IMR-90 (cell line): ENCODE measurements at regions not wholly inside any gene's neighbourhood (a gene's known extent, or its start where the extent isn't known, plus 50 kb on each side); places are given as distances from the start of the nearest gene placed in this dataset.

Source experiments
- BHLHE40 ChIP-seq: fragments of 150-350 bp; IDR thresholded peaks from 2 replicates; pipeline ENCODE4 v1.6.1; 2016; ENCODE audit warnings: mild to moderate bottlenecking, low read depth, low read length
- MAFK ChIP-seq: IDR thresholded peaks from 2 replicates; pipeline ENCODE4 v1.6.1; 2012; ENCODE audit warnings: low read depth, low read length, improper control_type of control experiment
- MAZ ChIP-seq: IDR thresholded peaks from 2 replicates; pipeline ENCODE4 v1.6.1; 2012; ENCODE audit warnings: low read depth, mild to moderate bottlenecking, low read length, improper control_type of control experiment, moderate library complexity, borderline replicate concordance
- NFE2L2 ChIP-seq: fragments of 150-350 bp; IDR thresholded peaks from 2 replicates; pipeline ENCODE4 v1.6.1; 2016; ENCODE audit warnings: low read depth, mild to moderate bottlenecking, low read length
- POLR2A ChIP-seq: IDR thresholded peaks from 2 replicates; pipeline ENCODE4 v1.6.1; 2012; ENCODE audit warnings: mild to moderate bottlenecking, low read depth, low read length
- RAD21 ChIP-seq: IDR thresholded peaks from 2 replicates; pipeline ENCODE4 v1.6.1; 2012; ENCODE audit warnings: low read length, improper control_type of control experiment
- RCOR1 ChIP-seq: IDR thresholded peaks from 2 replicates; pipeline ENCODE4 v1.6.1; 2012; ENCODE audit warnings: mild to moderate bottlenecking, low read length, improper control_type of control experiment; ENCODE audit not compliant: insufficient replicate concordance
- SMC3 ChIP-seq: fragments of 150-350 bp; IDR thresholded peaks from 2 replicates; pipeline ENCODE4 v1.6.1; 2016; ENCODE audit warnings: low read depth, mild to moderate bottlenecking, antibody characterized with exemption, low read length, moderate library complexity
- TF ChIP-seq, protein P1 (sequence below): conservative IDR thresholded peaks from 2 replicates; pipeline ENCODE4 v1.5.1; 2012; ENCODE audit warnings: mild to moderate bottlenecking, low read depth, low read length, improper control_type of control experiment
- TF ChIP-seq, protein P2 (sequence below): fragments of 150-350 bp; IDR thresholded peaks from 2 replicates; pipeline ENCODE4 v1.6.1; 2017; ENCODE audit warnings: mild to moderate bottlenecking, antibody characterized with exemption, low read length, low read depth

GRCh38 chr11:110992481-110992880 is 253.0 kb upstream of the POU2AF2 start:
- TF ChIP-seq BHLHE40 (no peak), MAZ (no peak), POLR2A (no peak), RAD21 (no peak), NFE2L2 (no peak), MAFK (no peak), RCOR1 (no peak), SMC3 (no peak)
- TF ChIP-seq, protein P1, sequence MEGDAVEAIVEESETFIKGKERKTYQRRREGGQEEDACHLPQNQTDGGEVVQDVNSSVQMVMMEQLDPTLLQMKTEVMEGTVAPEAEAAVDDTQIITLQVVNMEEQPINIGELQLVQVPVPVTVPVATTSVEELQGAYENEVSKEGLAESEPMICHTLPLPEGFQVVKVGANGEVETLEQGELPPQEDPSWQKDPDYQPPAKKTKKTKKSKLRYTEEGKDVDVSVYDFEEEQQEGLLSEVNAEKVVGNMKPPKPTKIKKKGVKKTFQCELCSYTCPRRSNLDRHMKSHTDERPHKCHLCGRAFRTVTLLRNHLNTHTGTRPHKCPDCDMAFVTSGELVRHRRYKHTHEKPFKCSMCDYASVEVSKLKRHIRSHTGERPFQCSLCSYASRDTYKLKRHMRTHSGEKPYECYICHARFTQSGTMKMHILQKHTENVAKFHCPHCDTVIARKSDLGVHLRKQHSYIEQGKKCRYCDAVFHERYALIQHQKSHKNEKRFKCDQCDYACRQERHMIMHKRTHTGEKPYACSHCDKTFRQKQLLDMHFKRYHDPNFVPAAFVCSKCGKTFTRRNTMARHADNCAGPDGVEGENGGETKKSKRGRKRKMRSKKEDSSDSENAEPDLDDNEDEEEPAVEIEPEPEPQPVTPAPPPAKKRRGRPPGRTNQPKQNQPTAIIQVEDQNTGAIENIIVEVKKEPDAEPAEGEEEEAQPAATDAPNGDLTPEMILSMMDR: no peak
- TF ChIP-seq, protein P2, sequence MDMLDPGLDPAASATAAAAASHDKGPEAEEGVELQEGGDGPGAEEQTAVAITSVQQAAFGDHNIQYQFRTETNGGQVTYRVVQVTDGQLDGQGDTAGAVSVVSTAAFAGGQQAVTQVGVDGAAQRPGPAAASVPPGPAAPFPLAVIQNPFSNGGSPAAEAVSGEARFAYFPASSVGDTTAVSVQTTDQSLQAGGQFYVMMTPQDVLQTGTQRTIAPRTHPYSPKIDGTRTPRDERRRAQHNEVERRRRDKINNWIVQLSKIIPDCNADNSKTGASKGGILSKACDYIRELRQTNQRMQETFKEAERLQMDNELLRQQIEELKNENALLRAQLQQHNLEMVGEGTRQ: no peak
